HepG2 (cell line): ENCODE measurements at regions not wholly inside any gene's neighbourhood (a gene's known extent, or its start where the extent isn't known, plus 50 kb on each side); places are given as distances from the start of the nearest gene placed in this dataset.
A peak's percentile ranks its signal among the peaks of the same experiment; 100 is the strongest.

Experiments
- ARNT ChIP-seq: fragments of 450-650 bp; IDR thresholded peaks from 2 replicates; pipeline ENCODE4 v1.6.1; 2017
- HOXA9 ChIP-seq: sonication (generic); formaldehyde crosslinking; IDR thresholded peaks from 2 replicates; pipeline ENCODE4 v1.8.1; 2022; ENCODE audit warnings: missing genetic modification reagents, mild to moderate bottlenecking, moderate library complexity, borderline replicate concordance
- JDP2 ChIP-seq: sonication (generic); formaldehyde crosslinking; IDR thresholded peaks from 2 replicates; pipeline ENCODE4 v1.8.1; 2022; ENCODE audit warnings: missing genetic modification reagents, borderline replicate concordance
- MAFK ChIP-seq, 2 experiments: IDR thresholded peaks in 1 of 2; conservative IDR thresholded peaks in 1 of 2; 2 replicates each; pipeline ENCODE4 v1.6.1; 2011; ENCODE audit warnings: improper control_type of control experiment in 2 of 2, low read length in 2 of 2
- NCOA5 ChIP-seq: sonication (generic); formaldehyde crosslinking; IDR thresholded peaks from 2 replicates; pipeline ENCODE4 v1.4.0; 2020; ENCODE audit warnings: missing genetic modification reagents
- RNF219 ChIP-seq: sonication (generic); formaldehyde crosslinking; IDR thresholded peaks from 2 replicates; pipeline ENCODE4 v1.5.0; 2020; ENCODE audit warnings: mild to moderate bottlenecking, missing genetic modification reagents
- SP5 ChIP-seq: IDR thresholded peaks from 2 replicates; pipeline ENCODE4 v1.6.1; 2016; ENCODE audit warnings: low read depth, borderline replicate concordance
- TMF1 ChIP-seq: sonication (generic); formaldehyde crosslinking; IDR thresholded peaks from 2 replicates; pipeline ENCODE4 v1.8.1; 2022; ENCODE audit warnings: low read depth, missing genetic modification reagents
- TRIM22 ChIP-seq: fragments of 450-650 bp; IDR thresholded peaks from 2 replicates; pipeline ENCODE4 v1.6.1; 2017
- ZNF543 ChIP-seq: sonication (generic); formaldehyde crosslinking; IDR thresholded peaks from 2 replicates; pipeline ENCODE4 v1.4.0; 2020; ENCODE audit warnings: mild to moderate bottlenecking, missing genetic modification reagents
- ZNF574 ChIP-seq: sonication (generic); formaldehyde crosslinking; IDR thresholded peaks from 2 replicates; pipeline ENCODE4 v1.4.0; 2020; ENCODE audit warnings: missing genetic modification reagents
- ZNF577 ChIP-seq: sonication (generic); formaldehyde crosslinking; IDR thresholded peaks from 2 replicates; pipeline ENCODE4 v1.4.0; 2020; ENCODE audit warnings: mild to moderate bottlenecking, low read depth, missing genetic modification reagents, borderline replicate concordance
- ZNF605 ChIP-seq: sonication (generic); formaldehyde crosslinking; IDR thresholded peaks from 2 replicates; pipeline ENCODE4 v1.8.0; 2022; ENCODE audit warnings: mild to moderate bottlenecking, missing genetic modification reagents
- ZNF839 ChIP-seq: sonication (generic); formaldehyde crosslinking; IDR thresholded peaks from 2 replicates; pipeline ENCODE4 v1.4.0; 2020; ENCODE audit warnings: missing genetic modification reagents, mild to moderate bottlenecking, borderline replicate concordance
- TF ChIP-seq, protein P1 (sequence below): sonication (generic); formaldehyde crosslinking; IDR thresholded peaks from 2 replicates; pipeline ENCODE4 v1.5.0; 2020; ENCODE audit warnings: mild to moderate bottlenecking, missing genetic modification reagents
- TF ChIP-seq, protein P2 (sequence below): sonication (generic); formaldehyde crosslinking; conservative IDR thresholded peaks from 2 replicates; pipeline ENCODE4 v1.5.0; 2020; ENCODE audit warnings: missing genetic modification reagents
- TF ChIP-seq, protein P3 (sequence below): sonication (generic); formaldehyde crosslinking; IDR thresholded peaks from 2 replicates; pipeline ENCODE4 v1.5.1; 2020; ENCODE audit warnings: missing genetic modification reagents, mild to moderate bottlenecking, borderline replicate concordance
- TF ChIP-seq, protein P4 (sequence below): sonication (generic); formaldehyde crosslinking; IDR thresholded peaks from 2 replicates; pipeline ENCODE4 v1.4.0; 2020; ENCODE audit warnings: missing genetic modification reagents

DNA sequence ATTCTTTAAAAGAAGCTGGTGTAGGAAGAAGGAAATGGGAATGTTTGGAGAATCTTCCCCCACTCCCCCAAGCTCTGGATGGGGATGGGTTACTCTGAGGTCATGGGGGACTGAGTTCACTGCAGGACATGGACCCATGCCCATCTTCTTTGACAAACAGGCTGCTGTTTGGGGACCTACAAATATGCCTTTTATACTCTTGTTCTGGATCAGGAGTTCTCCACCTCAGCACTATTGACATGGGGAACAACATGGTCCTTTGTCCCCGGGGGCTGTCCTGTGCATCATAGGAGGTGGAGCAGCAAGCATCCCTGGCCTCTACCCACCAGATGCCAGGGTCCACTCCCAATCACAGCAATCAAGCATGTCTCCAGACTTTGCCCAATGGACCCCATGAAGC, 365.8 kb upstream of the C1orf174 start (continued):
- TF ChIP-seq TRIM22 (no peak), ZNF839 (CRISPR knock-in tag) (no peak), MAFK (conservative IDR thresholded peaks at IDR 0.05 in 1 of 2, IDR thresholded peaks at IDR 0.05 in 1 of 2; ENCODE audit: low read length in 2 of 2) (0 out of 4 replicates have a peak, but pooled peaks of 1 of the 2 experiments have one; percentile 22), RNF219 (CRISPR knock-in tag) (no peak), ZNF543 (CRISPR knock-in tag) (0 out of 2 replicates have a peak, but pooled peaks have one; percentile 16), SP5 (CRISPR knock-in tag) (peak; percentile 86), JDP2 (CRISPR knock-in tag) (no peak), ZNF577 (CRISPR knock-in tag) (no peak), TMF1 (CRISPR knock-in tag) (no peak), ZNF605 (CRISPR knock-in tag) (no peak), ZNF574 (CRISPR knock-in tag) (no peak), HOXA9 (CRISPR knock-in tag) (no peak), NCOA5 (no peak), ARNT (no peak)
- TF ChIP-seq, protein P1, sequence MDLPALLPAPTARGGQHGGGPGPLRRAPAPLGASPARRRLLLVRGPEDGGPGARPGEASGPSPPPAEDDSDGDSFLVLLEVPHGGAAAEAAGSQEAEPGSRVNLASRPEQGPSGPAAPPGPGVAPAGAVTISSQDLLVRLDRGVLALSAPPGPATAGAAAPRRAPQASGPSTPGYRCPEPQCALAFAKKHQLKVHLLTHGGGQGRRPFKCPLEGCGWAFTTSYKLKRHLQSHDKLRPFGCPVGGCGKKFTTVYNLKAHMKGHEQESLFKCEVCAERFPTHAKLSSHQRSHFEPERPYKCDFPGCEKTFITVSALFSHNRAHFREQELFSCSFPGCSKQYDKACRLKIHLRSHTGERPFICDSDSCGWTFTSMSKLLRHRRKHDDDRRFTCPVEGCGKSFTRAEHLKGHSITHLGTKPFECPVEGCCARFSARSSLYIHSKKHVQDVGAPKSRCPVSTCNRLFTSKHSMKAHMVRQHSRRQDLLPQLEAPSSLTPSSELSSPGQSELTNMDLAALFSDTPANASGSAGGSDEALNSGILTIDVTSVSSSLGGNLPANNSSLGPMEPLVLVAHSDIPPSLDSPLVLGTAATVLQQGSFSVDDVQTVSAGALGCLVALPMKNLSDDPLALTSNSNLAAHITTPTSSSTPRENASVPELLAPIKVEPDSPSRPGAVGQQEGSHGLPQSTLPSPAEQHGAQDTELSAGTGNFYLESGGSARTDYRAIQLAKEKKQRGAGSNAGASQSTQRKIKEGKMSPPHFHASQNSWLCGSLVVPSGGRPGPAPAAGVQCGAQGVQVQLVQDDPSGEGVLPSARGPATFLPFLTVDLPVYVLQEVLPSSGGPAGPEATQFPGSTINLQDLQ (CRISPR knock-in tag), result no peak
- TF ChIP-seq, protein P2, sequence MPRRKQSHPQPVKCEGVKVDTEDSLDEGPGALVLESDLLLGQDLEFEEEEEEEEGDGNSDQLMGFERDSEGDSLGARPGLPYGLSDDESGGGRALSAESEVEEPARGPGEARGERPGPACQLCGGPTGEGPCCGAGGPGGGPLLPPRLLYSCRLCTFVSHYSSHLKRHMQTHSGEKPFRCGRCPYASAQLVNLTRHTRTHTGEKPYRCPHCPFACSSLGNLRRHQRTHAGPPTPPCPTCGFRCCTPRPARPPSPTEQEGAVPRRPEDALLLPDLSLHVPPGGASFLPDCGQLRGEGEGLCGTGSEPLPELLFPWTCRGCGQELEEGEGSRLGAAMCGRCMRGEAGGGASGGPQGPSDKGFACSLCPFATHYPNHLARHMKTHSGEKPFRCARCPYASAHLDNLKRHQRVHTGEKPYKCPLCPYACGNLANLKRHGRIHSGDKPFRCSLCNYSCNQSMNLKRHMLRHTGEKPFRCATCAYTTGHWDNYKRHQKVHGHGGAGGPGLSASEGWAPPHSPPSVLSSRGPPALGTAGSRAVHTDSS (CRISPR knock-in tag), result no peak
- TF ChIP-seq, protein P3, sequence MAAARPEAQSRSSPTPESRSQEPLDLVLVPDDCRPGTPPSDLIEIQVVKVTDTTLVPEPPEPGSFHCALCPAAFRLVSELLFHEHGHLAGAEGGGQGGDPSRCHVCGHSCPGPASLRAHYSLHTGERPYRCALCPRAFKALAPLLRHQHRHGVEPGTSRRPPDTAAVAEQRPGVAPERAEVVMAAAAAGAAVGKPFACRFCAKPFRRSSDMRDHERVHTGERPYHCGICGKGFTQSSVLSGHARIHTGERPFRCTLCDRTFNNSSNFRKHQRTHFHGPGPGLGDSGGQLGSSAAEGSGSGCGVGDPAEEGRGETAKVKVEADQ (CRISPR knock-in tag), result no peak
- TF ChIP-seq, protein P4, sequence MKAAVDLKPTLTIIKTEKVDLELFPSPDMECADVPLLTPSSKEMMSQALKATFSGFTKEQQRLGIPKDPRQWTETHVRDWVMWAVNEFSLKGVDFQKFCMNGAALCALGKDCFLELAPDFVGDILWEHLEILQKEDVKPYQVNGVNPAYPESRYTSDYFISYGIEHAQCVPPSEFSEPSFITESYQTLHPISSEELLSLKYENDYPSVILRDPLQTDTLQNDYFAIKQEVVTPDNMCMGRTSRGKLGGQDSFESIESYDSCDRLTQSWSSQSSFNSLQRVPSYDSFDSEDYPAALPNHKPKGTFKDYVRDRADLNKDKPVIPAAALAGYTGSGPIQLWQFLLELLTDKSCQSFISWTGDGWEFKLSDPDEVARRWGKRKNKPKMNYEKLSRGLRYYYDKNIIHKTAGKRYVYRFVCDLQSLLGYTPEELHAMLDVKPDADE (CRISPR knock-in tag), result no peak
